ENCODE measurements at regions not wholly inside any gene's neighbourhood (a gene's known extent, or its start where the extent isn't known, plus 50 kb on each side); places are given as distances from the start of the nearest gene placed in this dataset.

DNA sequence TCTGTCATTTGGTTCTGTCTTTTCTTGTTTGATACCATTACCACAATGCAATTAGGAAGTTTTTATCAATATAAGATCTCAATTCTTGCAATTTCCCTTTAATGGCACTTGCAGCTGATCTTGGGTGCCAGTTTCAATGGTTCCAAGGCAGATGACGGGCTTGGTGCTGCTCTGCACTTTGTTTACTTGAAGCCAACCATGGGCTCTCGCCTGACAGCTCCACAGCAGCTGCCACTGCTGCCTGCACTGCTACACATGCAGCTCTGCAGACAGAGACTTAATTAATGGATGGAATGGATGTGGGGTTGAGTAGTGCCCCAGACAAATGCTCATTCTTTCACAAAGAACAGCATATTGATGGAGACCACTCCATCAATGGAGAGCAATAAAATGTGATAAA is 1024.3 kb upstream of the EPHA7 start:
- DNase-seq (ENCODE audit: low read depth, low spot score) = no peak
- in situ Hi-C loops (cut with HindIII; ENCODE audit: low sequenced_read_pairs) = no loop called here

GRCh38 chr6:94424692-94425091 is 1005.3 kb upstream of the EPHA7 start:
- no peak overlapping the region for H3K4me3 ChIP-seq (ENCODE audit: low read depth, low read length)
- in situ Hi-C loops (cut with HindIII; ENCODE audit: low sequenced_read_pairs) = no loop called here
- DNase-seq (ENCODE audit: low read depth, low spot score) = no peak
- TF ChIP-seq CTCF (IDR thresholded peaks at IDR 0.05; ENCODE audit: low read depth, low read length) = no peak

More for the DNA sequence above, 1024.3 kb upstream of the EPHA7 start:
- H3K4me3 ChIP-seq (ENCODE audit: low read depth, low read length) = no peak overlapping the region
- no peak for TF ChIP-seq CTCF (IDR thresholded peaks at IDR 0.05; ENCODE audit: low read depth, low read length)

GRCh38 chr6:94417363-94417762 is 998.0 kb upstream of the EPHA7 start:
- DNase-seq (ENCODE audit: low read depth, low spot score) = no peak
- H3K4me3 ChIP-seq (ENCODE audit: low read depth, low read length) = no peak overlapping the region
- TF ChIP-seq CTCF (IDR thresholded peaks at IDR 0.05; ENCODE audit: low read depth, low read length) = no peak
- in situ Hi-C loops (cut with HindIII; ENCODE audit: low sequenced_read_pairs) = no loop called here

DNA sequence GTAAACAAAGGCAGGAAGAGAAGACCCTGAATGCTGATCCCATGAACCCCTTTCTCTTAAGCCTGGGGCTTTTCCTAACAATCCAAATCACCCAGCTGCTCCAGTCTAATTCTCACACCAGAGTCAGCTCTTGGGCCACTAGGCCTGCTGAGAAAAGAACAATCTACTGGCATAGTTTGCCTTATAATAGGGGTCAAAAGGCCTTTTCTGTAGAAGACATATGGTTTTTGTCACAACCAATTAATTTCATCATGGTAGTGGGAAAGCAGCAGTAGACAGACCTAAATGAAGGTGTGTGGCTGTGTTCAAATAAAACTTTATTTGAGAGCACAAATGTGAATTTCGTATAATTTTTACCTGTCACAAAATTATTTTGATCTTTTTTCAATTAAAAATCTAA is 994.7 kb upstream of the EPHA7 start:
- no peak for TF ChIP-seq CTCF (IDR thresholded peaks at IDR 0.05; ENCODE audit: low read depth, low read length)
- in situ Hi-C loops (cut with HindIII; ENCODE audit: low sequenced_read_pairs) = no loop called here
- no peak for DNase-seq (ENCODE audit: low read depth, low spot score)
- H3K4me3 ChIP-seq (ENCODE audit: low read depth, low read length) = no peak overlapping the region

DNA sequence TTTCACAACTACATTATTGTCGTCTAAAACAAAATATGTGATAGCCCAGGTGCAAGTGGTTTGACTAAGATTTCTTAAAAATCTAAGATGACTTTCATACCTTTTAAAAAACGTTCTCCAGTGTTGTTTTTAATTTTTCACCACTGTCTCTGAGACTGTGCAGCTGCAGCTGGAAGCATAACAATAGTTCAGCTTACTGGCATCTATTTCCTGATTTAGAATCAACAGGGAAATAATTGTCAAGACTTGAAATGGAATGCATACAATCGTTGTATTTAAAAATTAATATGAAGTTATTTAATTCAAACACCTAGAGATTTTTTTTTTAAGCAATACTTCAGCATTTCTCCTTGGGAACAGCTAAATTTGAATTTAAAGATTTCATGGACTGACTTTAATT is 982.0 kb upstream of the EPHA7 start:
- H3K4me3 ChIP-seq (ENCODE audit: low read depth, low read length) = no peak overlapping the region
- DNase-seq (ENCODE audit: low read depth, low spot score) = no peak
- no peak for TF ChIP-seq CTCF (IDR thresholded peaks at IDR 0.05; ENCODE audit: low read depth, low read length)
- in situ Hi-C loops (cut with HindIII; ENCODE audit: low sequenced_read_pairs) = no loop called here

- no peak overlapping the region for H3K4me3 ChIP-seq (ENCODE audit: low read depth, low read length)
- TF ChIP-seq CTCF (IDR thresholded peaks at IDR 0.05; ENCODE audit: low read depth, low read length) = no peak
- in situ Hi-C loops (cut with HindIII; ENCODE audit: low sequenced_read_pairs) = no loop called here
- no peak for DNase-seq (ENCODE audit: low read depth, low spot score)
Observed at GRCh38 chr6:94394822-94395221, 975.5 kb upstream of the EPHA7 start.

DNA sequence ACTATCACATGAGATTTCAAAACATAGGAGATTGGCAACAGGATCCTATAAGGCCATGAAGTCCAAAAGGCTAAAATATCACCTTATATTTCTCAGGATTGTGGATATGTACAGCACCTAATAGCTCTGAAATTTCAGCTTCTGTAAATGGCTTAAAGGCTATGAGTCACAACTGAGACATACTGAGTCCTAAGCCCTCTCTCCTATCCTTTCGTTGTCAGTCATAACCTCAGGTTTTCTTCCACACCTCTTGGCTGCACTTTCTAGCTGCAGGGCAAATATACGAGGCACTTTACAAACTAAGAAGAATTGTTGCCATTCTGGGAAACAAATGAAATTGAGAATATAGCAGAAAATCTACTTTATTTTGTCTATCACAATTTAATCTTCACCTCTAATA is 969.9 kb upstream of the EPHA7 start:
- no peak for DNase-seq (ENCODE audit: low read depth, low spot score)
- in situ Hi-C loops (cut with HindIII; ENCODE audit: low sequenced_read_pairs) = no loop called here
- TF ChIP-seq CTCF (IDR thresholded peaks at IDR 0.05; ENCODE audit: low read depth, low read length) = no peak
- H3K4me3 ChIP-seq (ENCODE audit: low read depth, low read length) = no peak overlapping the region

Measured in astrocyte of the spinal cord (primary cell).